ENCODE measurements at regions not wholly inside any gene's neighbourhood (a gene's known extent, or its start where the extent isn't known, plus 50 kb on each side); places are given as distances from the start of the nearest gene placed in this dataset.

DNA sequence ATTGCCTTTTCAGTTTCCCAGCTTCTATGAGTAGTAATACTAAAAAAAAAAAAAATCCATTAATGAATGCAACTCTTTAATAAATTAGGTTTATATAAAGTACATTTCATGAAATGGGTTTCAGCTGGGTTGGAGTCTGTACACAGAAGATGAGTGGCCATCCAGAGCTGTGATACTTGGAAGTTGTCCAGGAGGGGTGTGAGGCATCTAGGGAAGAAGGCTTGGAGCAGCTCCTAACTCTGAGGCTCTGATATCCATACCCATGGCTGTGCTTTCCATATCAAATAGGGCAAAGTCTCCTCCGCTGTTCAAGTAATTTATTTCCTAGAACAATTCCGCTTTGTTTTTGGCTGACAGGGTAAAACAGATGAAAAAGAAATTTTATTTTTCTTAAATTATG lies 423.3 kb upstream of the TENM3 start:
- Histone ChIP-seq H3K79me2 (ENCODE audit: control insufficient read depth, insufficient read depth, low read length) (no peaks in the 10 kb centered on the region), H4K8ac (ENCODE audit: low read depth, low read length) (no peak overlapping the region), H3K4me3 (ENCODE audit: low read length) (no peak overlapping the region), H2BK5ac (ENCODE audit: low read length) (no peak overlapping the region), H3K56ac (ENCODE audit: low read length) (no peak overlapping the region), H3K4me1 (ENCODE audit: control insufficient read depth, low read depth, low read length) (peaks cover 2% of the 10 kb centered on the region), H3K9ac (ENCODE audit: low read length) (no peak overlapping the region), H3K27ac (ENCODE audit: low read depth, low read length) (no peak overlapping the region), H2BK15ac (replicated peaks; ENCODE audit: low read depth) (no peak overlapping the region), H2BK120ac (ENCODE audit: low read depth, low read length) (no peak overlapping the region), H3K18ac (ENCODE audit: low read length) (no peak overlapping the region), H3K36me3 (ENCODE audit: control insufficient read depth, insufficient read depth, low read length) (no peaks in the 10 kb centered on the region), H3K4me2 (ENCODE audit: low read length) (no peak overlapping the region), H3K4ac (ENCODE audit: low read depth, low read length) (no peak overlapping the region), H3K79me1 (ENCODE audit: low read length) (no peaks in the 10 kb centered on the region), H3K27me3 (ENCODE audit: insufficient read depth, low read length, poor library complexity) (no peaks in the 10 kb centered on the region), H3K23ac (ENCODE audit: low read length) (no peak overlapping the region), H4K5ac (ENCODE audit: low read length) (no peak overlapping the region), H2AK5ac (ENCODE audit: low read length) (no peak overlapping the region)
- WGBS (ENCODE audit: extremely low coverage, insufficient coverage, low lambda C conversion rate), result no CpG with 5 or more reads among the region's 2 CpGs
- no peak for DNase-seq

DNA sequence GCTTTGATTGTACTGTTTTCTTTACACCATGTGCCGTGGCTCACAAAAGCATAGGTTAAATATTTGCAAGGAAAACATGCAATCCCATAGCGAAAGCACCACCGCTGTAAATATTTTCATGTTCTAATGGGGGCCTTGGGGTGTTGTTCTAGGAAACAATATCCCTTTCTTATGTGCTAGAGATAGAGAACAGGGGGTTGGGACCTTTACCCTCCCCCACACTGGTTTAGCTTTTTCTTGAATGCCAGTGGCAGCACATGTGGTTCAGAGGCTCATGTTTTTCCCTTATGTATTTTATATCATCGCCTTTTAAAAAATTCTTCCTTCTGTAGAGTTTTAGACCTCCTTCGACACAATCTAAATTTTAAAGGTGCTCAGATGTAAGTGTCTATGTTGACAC lies 422.6 kb upstream of the TENM3 start:
- Histone ChIP-seq H3K9ac (ENCODE audit: low read length) (no peak overlapping the region), H4K8ac (ENCODE audit: low read depth, low read length) (no peak overlapping the region), H3K4me2 (ENCODE audit: low read length) (no peak overlapping the region), H4K5ac (ENCODE audit: low read length) (no peak overlapping the region), H3K4ac (ENCODE audit: low read depth, low read length) (no peak overlapping the region), H3K23ac (ENCODE audit: low read length) (no peak overlapping the region), H3K4me3 (ENCODE audit: low read length) (no peak overlapping the region), H3K79me2 (ENCODE audit: control insufficient read depth, insufficient read depth, low read length) (no peaks in the 10 kb centered on the region), H2BK5ac (ENCODE audit: low read length) (no peak overlapping the region), H3K79me1 (ENCODE audit: low read length) (no peaks in the 10 kb centered on the region), H3K27me3 (ENCODE audit: insufficient read depth, low read length, poor library complexity) (no peaks in the 10 kb centered on the region), H3K4me1 (ENCODE audit: control insufficient read depth, low read depth, low read length) (peaks cover 2% of the 10 kb centered on the region), H3K27ac (ENCODE audit: low read depth, low read length) (no peak overlapping the region), H3K18ac (ENCODE audit: low read length) (no peak overlapping the region), H2AK5ac (ENCODE audit: low read length) (no peak overlapping the region), H2BK120ac (ENCODE audit: low read depth, low read length) (no peak overlapping the region), H3K36me3 (ENCODE audit: control insufficient read depth, insufficient read depth, low read length) (no peaks in the 10 kb centered on the region), H2BK15ac (replicated peaks; ENCODE audit: low read depth) (no peak overlapping the region), H3K56ac (ENCODE audit: low read length) (no peak overlapping the region)
- no peak for DNase-seq
- WGBS (ENCODE audit: extremely low coverage, insufficient coverage, low lambda C conversion rate), result no CpG with 5 or more reads among the region's 5 CpGs

DNA sequence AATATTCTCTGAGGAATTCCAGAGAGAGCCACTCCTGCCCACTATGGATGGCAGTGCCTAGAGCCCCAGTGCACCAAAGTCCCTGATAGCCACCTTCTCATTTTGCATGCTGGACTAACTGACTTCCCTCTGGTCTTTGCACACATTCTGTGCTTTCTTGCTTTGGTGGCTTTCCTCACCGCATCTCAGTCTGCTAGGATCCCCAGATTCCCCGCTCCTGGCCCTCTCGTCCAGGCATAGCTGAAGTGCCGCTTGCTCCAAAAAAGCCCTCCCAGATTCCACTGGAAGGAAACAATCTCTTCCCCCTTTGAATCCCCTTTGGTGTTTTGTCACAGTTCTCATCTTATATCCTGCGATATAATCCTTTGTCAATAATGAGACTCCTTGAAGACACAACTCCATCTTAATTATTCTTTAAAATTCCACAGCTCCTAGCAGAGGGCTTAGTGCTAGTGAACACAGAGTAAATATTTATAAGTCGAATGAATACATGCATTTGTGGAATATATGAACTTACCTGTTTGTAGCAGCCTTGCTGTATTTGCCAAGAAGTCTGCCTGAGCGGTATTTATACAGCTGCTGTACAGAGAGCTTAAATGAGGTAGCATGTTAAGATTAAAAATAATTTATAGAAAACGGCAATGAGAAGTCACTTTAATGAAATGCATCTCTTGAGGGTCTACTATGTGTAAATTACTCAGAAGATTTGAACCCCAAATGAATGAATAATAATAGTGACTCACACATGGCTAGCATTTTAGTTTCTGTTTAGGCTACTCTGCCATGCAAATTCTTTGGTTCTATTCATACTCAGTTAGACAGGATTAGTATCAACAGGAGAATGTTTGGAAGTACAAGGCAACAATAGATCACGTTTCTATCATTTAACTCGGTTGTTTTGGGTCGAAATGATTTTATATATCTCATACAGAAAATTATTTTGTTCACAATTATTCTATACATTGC lies 421.9 kb upstream of the TENM3 start:
- H3K56ac ChIP-seq (ENCODE audit: low read length), result peak overlapping the region; percentile 29
- no peak overlapping the region for H4K5ac ChIP-seq (ENCODE audit: low read length)
- H2BK15ac ChIP-seq (replicated peaks; ENCODE audit: low read depth), result no peak overlapping the region
- no peaks in the 10 kb centered on the region for H3K79me2 ChIP-seq (ENCODE audit: control insufficient read depth, insufficient read depth, low read length)
- no peak overlapping the region for H3K4me2 ChIP-seq (ENCODE audit: low read length)
- no peaks in the 10 kb centered on the region for H3K79me1 ChIP-seq (ENCODE audit: low read length)
- peak overlapping the region; percentile 11 for H3K18ac ChIP-seq (ENCODE audit: low read length)
- peak overlapping the region; percentile 39 for H2BK5ac ChIP-seq (ENCODE audit: low read length)
- H2AK5ac ChIP-seq (ENCODE audit: low read length), result no peak overlapping the region
- H2BK120ac ChIP-seq (ENCODE audit: low read depth, low read length), result no peak overlapping the region
- no peaks in the 10 kb centered on the region for H3K27me3 ChIP-seq (ENCODE audit: insufficient read depth, low read length, poor library complexity)
- no peak overlapping the region for H3K4ac ChIP-seq (ENCODE audit: low read depth, low read length)
- H3K23ac ChIP-seq (ENCODE audit: low read length), result no peak overlapping the region
- peaks cover 2% of the 10 kb centered on the region for H3K4me1 ChIP-seq (ENCODE audit: control insufficient read depth, low read depth, low read length)
- no peak overlapping the region for H4K8ac ChIP-seq (ENCODE audit: low read depth, low read length)
- DNase-seq, result no peak
- no peaks in the 10 kb centered on the region for H3K36me3 ChIP-seq (ENCODE audit: control insufficient read depth, insufficient read depth, low read length)
- H3K27ac ChIP-seq (ENCODE audit: low read depth, low read length), result no peak overlapping the region
- H3K9ac ChIP-seq (ENCODE audit: low read length), result no peak overlapping the region
- no peak overlapping the region for H3K4me3 ChIP-seq (ENCODE audit: low read length)
- WGBS (ENCODE audit: extremely low coverage, insufficient coverage, low lambda C conversion rate), result no CpG with 5 or more reads among the region's 11 CpGs

DNA sequence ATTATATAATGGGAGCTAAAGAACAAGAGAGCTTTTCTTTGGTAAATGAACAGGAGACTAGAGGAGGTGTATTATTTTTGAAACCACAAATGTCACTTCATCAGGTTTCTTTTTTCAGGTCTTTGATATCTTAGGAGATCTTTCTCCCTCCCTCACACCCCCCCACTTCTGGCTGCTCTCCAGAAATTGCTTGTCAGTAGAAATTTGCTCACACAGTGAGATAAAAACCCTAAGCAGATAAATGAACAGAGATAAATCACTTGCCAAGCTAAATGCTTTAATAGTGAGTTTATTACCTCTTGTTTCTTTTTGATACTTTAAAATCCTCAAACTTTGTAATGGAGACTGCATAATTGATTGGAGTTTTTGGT lies 421.2 kb upstream of the TENM3 start:
- H4K8ac ChIP-seq (ENCODE audit: low read depth, low read length), result no peak overlapping the region
- no peaks in the 10 kb centered on the region for H3K79me1 ChIP-seq (ENCODE audit: low read length)
- no peak overlapping the region for H3K9ac ChIP-seq (ENCODE audit: low read length)
- no peak overlapping the region for H2BK15ac ChIP-seq (replicated peaks; ENCODE audit: low read depth)
- DNase-seq, result peak; percentile 29
- H4K5ac ChIP-seq (ENCODE audit: low read length), result no peak overlapping the region
- H2AK5ac ChIP-seq (ENCODE audit: low read length), result no peak overlapping the region
- H3K27me3 ChIP-seq (ENCODE audit: insufficient read depth, low read length, poor library complexity), result no peaks in the 10 kb centered on the region
- no peak overlapping the region for H2BK120ac ChIP-seq (ENCODE audit: low read depth, low read length)
- no peak overlapping the region for H3K23ac ChIP-seq (ENCODE audit: low read length)
- H3K79me2 ChIP-seq (ENCODE audit: control insufficient read depth, insufficient read depth, low read length), result no peaks in the 10 kb centered on the region
- no peak overlapping the region for H3K4me2 ChIP-seq (ENCODE audit: low read length)
- no peak overlapping the region for H3K56ac ChIP-seq (ENCODE audit: low read length)
- no peak overlapping the region for H3K4ac ChIP-seq (ENCODE audit: low read depth, low read length)
- no peak overlapping the region for H3K27ac ChIP-seq (ENCODE audit: low read depth, low read length)
- no peaks in the 10 kb centered on the region for H3K36me3 ChIP-seq (ENCODE audit: control insufficient read depth, insufficient read depth, low read length)
- H2BK5ac ChIP-seq (ENCODE audit: low read length), result no peak overlapping the region
- no peak overlapping the region for H3K4me3 ChIP-seq (ENCODE audit: low read length)
- H3K18ac ChIP-seq (ENCODE audit: low read length), result no peak overlapping the region
- peaks cover 4% of the 10 kb centered on the region for H3K4me1 ChIP-seq (ENCODE audit: control insufficient read depth, low read depth, low read length)

DNA sequence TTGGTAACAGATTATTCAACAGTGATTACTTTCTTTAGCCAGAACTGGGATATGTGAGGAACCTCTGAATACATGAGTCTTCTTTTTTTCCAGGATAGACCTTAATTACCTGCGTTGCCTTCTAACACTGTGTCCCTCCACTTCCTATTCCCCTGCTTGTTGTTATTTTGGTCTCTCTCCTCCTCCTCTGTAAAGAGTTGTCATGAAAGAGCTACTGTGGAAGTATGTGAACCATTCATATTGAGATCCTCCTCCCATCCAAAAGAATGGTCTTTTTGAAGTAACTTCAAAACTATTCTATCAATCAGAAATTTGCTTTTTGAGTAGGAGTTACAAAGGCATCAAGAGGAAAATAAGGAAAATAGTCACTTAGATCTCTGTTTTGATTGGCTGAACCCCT lies 420.0 kb upstream of the TENM3 start:
- H3K36me3 ChIP-seq (ENCODE audit: control insufficient read depth, insufficient read depth, low read length), result no peaks in the 10 kb centered on the region
- no peaks in the 10 kb centered on the region for H3K27me3 ChIP-seq (ENCODE audit: insufficient read depth, low read length, poor library complexity)
- H2BK5ac ChIP-seq (ENCODE audit: low read length), result no peak overlapping the region
- no CpG with 5 or more reads among the region's 1 CpG for WGBS (ENCODE audit: extremely low coverage, insufficient coverage, low lambda C conversion rate)
- no peak overlapping the region for H2AK5ac ChIP-seq (ENCODE audit: low read length)
- H2BK120ac ChIP-seq (ENCODE audit: low read depth, low read length), result no peak overlapping the region
- H3K4me2 ChIP-seq (ENCODE audit: low read length), result no peak overlapping the region
- H3K4me3 ChIP-seq (ENCODE audit: low read length), result no peak overlapping the region
- no peak for DNase-seq
- peaks cover 6% of the 10 kb centered on the region for H3K4me1 ChIP-seq (ENCODE audit: control insufficient read depth, low read depth, low read length)
- no peak overlapping the region for H3K27ac ChIP-seq (ENCODE audit: low read depth, low read length)
- H3K4ac ChIP-seq (ENCODE audit: low read depth, low read length), result no peak overlapping the region
- H3K79me2 ChIP-seq (ENCODE audit: control insufficient read depth, insufficient read depth, low read length), result no peaks in the 10 kb centered on the region
- no peak overlapping the region for H2BK15ac ChIP-seq (replicated peaks; ENCODE audit: low read depth)
- no peak overlapping the region for H4K5ac ChIP-seq (ENCODE audit: low read length)
- H3K23ac ChIP-seq (ENCODE audit: low read length), result no peak overlapping the region
- H3K56ac ChIP-seq (ENCODE audit: low read length), result no peak overlapping the region
- H3K79me1 ChIP-seq (ENCODE audit: low read length), result no peaks in the 10 kb centered on the region
- no peak overlapping the region for H3K18ac ChIP-seq (ENCODE audit: low read length)
- H4K8ac ChIP-seq (ENCODE audit: low read depth, low read length), result no peak overlapping the region
- H3K9ac ChIP-seq (ENCODE audit: low read length), result no peak overlapping the region

DNA sequence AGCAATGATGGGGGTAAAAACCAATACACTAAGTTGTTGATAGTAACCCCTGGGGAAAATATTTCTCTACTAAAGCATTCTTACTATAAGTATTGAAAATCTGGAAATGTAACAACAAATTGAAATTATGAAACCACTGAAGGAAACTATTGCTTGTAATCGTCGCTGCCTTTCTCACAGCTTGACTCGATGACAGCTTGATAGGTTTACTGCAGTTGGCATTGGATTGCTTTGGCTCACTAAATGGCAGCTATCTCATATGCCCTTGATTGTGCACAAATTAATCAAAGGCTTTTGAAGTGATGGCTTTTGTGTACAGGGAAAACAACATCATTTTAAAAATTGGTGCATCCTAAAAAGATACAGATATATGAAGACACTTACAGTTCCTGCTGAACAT lies 419.6 kb upstream of the TENM3 start:
- Histone ChIP-seq H3K4ac (ENCODE audit: low read depth, low read length) (no peak overlapping the region), H3K4me2 (ENCODE audit: low read length) (no peak overlapping the region), H3K36me3 (ENCODE audit: control insufficient read depth, insufficient read depth, low read length) (no peaks in the 10 kb centered on the region), H3K23ac (ENCODE audit: low read length) (no peak overlapping the region), H3K79me2 (ENCODE audit: control insufficient read depth, insufficient read depth, low read length) (no peaks in the 10 kb centered on the region), H2BK5ac (ENCODE audit: low read length) (no peak overlapping the region), H3K27ac (ENCODE audit: low read depth, low read length) (no peak overlapping the region), H2BK120ac (ENCODE audit: low read depth, low read length) (no peak overlapping the region), H3K27me3 (ENCODE audit: insufficient read depth, low read length, poor library complexity) (no peaks in the 10 kb centered on the region), H3K18ac (ENCODE audit: low read length) (no peak overlapping the region), H3K4me3 (ENCODE audit: low read length) (no peak overlapping the region), H3K9ac (ENCODE audit: low read length) (no peak overlapping the region), H2BK15ac (replicated peaks; ENCODE audit: low read depth) (no peak overlapping the region), H3K79me1 (ENCODE audit: low read length) (no peaks in the 10 kb centered on the region), H3K56ac (ENCODE audit: low read length) (no peak overlapping the region), H4K5ac (ENCODE audit: low read length) (no peak overlapping the region), H2AK5ac (ENCODE audit: low read length) (no peak overlapping the region), H3K4me1 (ENCODE audit: control insufficient read depth, low read depth, low read length) (peaks cover 6% of the 10 kb centered on the region), H4K8ac (ENCODE audit: low read depth, low read length) (no peak overlapping the region)
- DNase-seq, result no peak
- WGBS (ENCODE audit: extremely low coverage, insufficient coverage, low lambda C conversion rate), result no CpG with 5 or more reads among the region's 3 CpGs

Measured in mesendoderm (in vitro differentiated cells).